ENCODE measurements at regions not wholly inside any gene's neighbourhood (a gene's known extent, or its start where the extent isn't known, plus 50 kb on each side); places are given as distances from the start of the nearest gene placed in this dataset.

GRCh38 chr6:168959696-168960095 is 293.9 kb downstream of the THBS2 start:
- Histone ChIP-seq H3K4me3 (ENCODE audit: low read depth in 1 of 2, low read length in 1 of 2) (no peak overlapping the region), H3K27ac (no peak overlapping the region), H3K4me1 (ENCODE audit: control insufficient read depth in 1 of 2, insufficient read depth in 1 of 2, low read depth in 1 of 2, low read length in 1 of 2) (no peaks in the 10 kb centered on the region), H3K27me3 (peaks cover 4% of the 10 kb centered on the region), H3K36me3 (no peaks in the 10 kb centered on the region), H3K9me3 (no peaks in the 10 kb centered on the region)
- TF ChIP-seq CTCF (IDR thresholded peaks at IDR 0.05) = no peak

GRCh38 chr6:168956884-168957730 is 296.5 kb downstream of the THBS2 start:
- no peaks in the 10 kb centered on the region for H3K9me3 ChIP-seq
- no peaks in the 10 kb centered on the region for H3K4me1 ChIP-seq (ENCODE audit: control insufficient read depth in 1 of 2, insufficient read depth in 1 of 2, low read depth in 1 of 2, low read length in 1 of 2)
- peaks cover 4% of the 10 kb centered on the region for H3K27me3 ChIP-seq
- TF ChIP-seq CTCF (IDR thresholded peaks at IDR 0.05) = no peak
- H3K36me3 ChIP-seq = no peaks in the 10 kb centered on the region
- H3K27ac ChIP-seq = no peak overlapping the region
- no peak overlapping the region for H3K4me3 ChIP-seq (ENCODE audit: low read depth in 1 of 2, low read length in 1 of 2)

- no peak for TF ChIP-seq CTCF (IDR thresholded peaks at IDR 0.05)
- H3K4me1 ChIP-seq (ENCODE audit: control insufficient read depth in 1 of 2, insufficient read depth in 1 of 2, low read depth in 1 of 2, low read length in 1 of 2) = no peaks in the 10 kb centered on the region
- H3K27me3 ChIP-seq = peaks cover 4% of the 10 kb centered on the region
- no peak overlapping the region for H3K4me3 ChIP-seq (ENCODE audit: low read depth in 1 of 2, low read length in 1 of 2)
- no peaks in the 10 kb centered on the region for H3K9me3 ChIP-seq
- no peaks in the 10 kb centered on the region for H3K36me3 ChIP-seq
- no peak overlapping the region for H3K27ac ChIP-seq
Observed at GRCh38 chr6:168956141-168956838, 297.4 kb downstream of the THBS2 start.

GRCh38 chr6:168953461-168953860 is 300.2 kb downstream of the THBS2 start:
- Histone ChIP-seq H3K27ac (no peak overlapping the region), H3K9me3 (no peaks in the 10 kb centered on the region), H3K27me3 (peaks cover 4% of the 10 kb centered on the region), H3K36me3 (no peaks in the 10 kb centered on the region), H3K4me3 (ENCODE audit: low read depth in 1 of 2, low read length in 1 of 2) (no peak overlapping the region), H3K4me1 (ENCODE audit: control insufficient read depth in 1 of 2, insufficient read depth in 1 of 2, low read depth in 1 of 2, low read length in 1 of 2) (no peaks in the 10 kb centered on the region)
- TF ChIP-seq CTCF (IDR thresholded peaks at IDR 0.05) = no peak

- no peaks in the 10 kb centered on the region for H3K9me3 ChIP-seq
- no peak overlapping the region for H3K27ac ChIP-seq
- no peak for TF ChIP-seq CTCF (IDR thresholded peaks at IDR 0.05)
- no peaks in the 10 kb centered on the region for H3K4me1 ChIP-seq (ENCODE audit: control insufficient read depth in 1 of 2, insufficient read depth in 1 of 2, low read depth in 1 of 2, low read length in 1 of 2)
- no peak overlapping the region for H3K4me3 ChIP-seq (ENCODE audit: low read depth in 1 of 2, low read length in 1 of 2)
- H3K36me3 ChIP-seq = no peaks in the 10 kb centered on the region
- peaks cover 1% of the 10 kb centered on the region for H3K27me3 ChIP-seq
Observed at GRCh38 chr6:168951217-168951616, 302.4 kb downstream of the THBS2 start.

All from neutrophil (primary cell).